Astrocyte of the cerebellum (primary cell): ENCODE measurements at regions not wholly inside any gene's neighbourhood (a gene's known extent, or its start where the extent isn't known, plus 50 kb on each side); places are given as distances from the start of the nearest gene placed in this dataset.

ENCODE experiments used
- DNase-seq: peaks from one replicate; pipeline ENCODE4 v3.0.0-alpha.2; 2011; ENCODE audit warnings: low read depth
- H3K4me3 ChIP-seq: 2 replicates; pipeline ENCODE4 v1.5.1; 2011; ENCODE audit warnings: mild to moderate bottlenecking, low read depth, low read length, moderate library complexity
- CTCF ChIP-seq: IDR thresholded peaks from 2 replicates; pipeline ENCODE4 v1.5.1; 2012; ENCODE audit warnings: low read length, low read depth, moderate library complexity, mild to moderate bottlenecking; ENCODE audit errors: missing control alignments
- in situ Hi-C: cut with HindIII; loops from 2 replicates; pipeline ENCODE4 v1.10.0; 2017; ENCODE audit warnings: low sequenced_read_pairs

DNA sequence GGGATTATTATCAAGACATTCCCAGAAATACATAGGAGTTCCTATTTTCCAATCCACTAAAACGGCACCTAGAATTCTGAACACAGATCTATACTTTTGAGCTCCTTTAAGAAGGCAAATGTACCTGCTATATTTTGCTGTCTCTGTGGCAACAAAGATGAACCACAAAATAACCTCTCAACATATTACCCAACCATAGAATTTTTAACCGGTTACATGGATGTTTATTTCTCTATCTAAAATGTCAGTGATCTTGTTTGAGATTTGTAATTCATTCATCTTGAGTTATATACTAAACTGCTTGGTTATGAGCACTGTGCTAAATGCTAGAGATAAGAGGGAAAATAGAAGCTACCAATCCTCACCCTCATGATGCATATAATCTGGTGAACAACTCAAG lies 117.5 kb upstream of the HMGCLL1 start:
- DNase-seq = no peak
- no peak overlapping the region for H3K4me3 ChIP-seq
- no peak for TF ChIP-seq CTCF
- in situ Hi-C loops = no loop called here

- H3K4me3 ChIP-seq = no peak overlapping the region
- in situ Hi-C loops = no loop called here
- TF ChIP-seq CTCF = no peak
- DNase-seq = no peak
Measured at GRCh38 chr6:55696041-55696440, 117.0 kb upstream of the HMGCLL1 start.

GRCh38 chr6:55694759-55695158 lies 115.8 kb upstream of the HMGCLL1 start:
- H3K4me3 ChIP-seq = no peak overlapping the region
- TF ChIP-seq CTCF = no peak
- in situ Hi-C loops = no loop called here
- no peak for DNase-seq

DNA sequence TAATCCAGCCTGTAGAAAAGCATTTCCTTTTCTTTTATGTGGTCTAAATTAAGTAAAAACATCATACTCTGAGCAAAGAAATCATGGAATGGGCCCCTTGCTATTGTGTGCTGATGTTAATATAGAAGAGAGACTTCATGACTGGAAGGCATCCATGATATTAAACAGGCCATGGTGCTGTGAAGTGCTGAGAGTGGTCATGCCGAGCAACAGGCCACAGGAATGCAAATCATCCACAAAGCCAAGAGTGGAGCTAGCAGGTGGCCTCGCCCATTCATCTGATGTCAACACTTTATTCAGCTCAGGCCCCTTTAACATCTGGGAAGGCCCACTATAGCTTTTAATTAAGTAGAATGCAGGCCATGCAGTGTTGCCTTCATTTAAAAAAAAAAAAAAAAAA lies 115.2 kb upstream of the HMGCLL1 start:
- peak; percentile 99 for DNase-seq

GRCh38 chr6:55679503-55679902 lies 100.5 kb upstream of the HMGCLL1 start:
- TF ChIP-seq CTCF = no peak
- in situ Hi-C loops = no loop called here
- no peak overlapping the region for H3K4me3 ChIP-seq
- DNase-seq = peak; percentile 68

More for the DNA sequence above, 115.2 kb upstream of the HMGCLL1 start:
- no peak overlapping the region for H3K4me3 ChIP-seq
- in situ Hi-C loops = no loop called here
- TF ChIP-seq CTCF = no peak

DNA sequence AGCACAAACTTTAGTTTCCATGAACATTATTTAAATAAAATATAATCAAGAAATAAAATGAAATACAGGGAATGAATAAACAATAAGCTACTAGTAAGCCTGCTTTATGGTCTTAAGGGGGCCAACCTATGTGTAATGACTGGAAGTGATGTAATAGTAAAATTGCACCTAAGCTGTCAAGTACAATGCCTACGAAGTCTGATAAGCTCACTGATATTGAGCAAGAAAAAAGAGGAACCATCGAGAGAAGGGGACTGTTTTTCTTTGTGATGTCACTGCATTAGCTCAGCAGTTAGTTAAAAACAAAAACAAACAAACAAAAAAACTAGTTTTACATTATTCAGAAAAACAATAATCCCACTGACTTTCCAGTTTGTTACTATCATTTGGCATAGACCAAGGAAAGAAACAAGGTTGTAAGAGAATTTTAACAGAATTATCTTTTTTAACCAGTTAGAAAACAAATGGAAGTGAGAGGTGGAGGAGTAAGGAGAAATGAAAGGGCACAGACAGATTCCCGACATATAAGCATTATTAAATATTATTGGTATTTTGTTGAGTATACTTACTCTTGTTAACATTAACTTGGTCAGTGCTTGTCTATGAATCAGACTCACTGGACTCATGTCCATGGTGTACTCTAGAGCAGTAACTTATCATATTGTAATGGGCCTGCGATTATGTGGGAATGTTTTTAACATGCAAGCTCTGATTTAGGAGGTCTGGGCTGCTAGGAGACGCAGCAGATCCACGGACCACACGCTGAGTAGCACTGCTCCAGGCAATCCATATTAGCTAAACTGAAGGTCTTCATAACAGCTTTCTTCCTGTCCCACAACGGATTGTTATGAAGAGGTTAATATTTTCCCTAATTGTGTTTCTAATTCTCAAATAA lies 99.6 kb upstream of the HMGCLL1 start:
- in situ Hi-C loops = no loop called here
- peak; percentile 39 for DNase-seq
- no peak for TF ChIP-seq CTCF
- H3K4me3 ChIP-seq = no peak overlapping the region
